CD4-positive, alpha-beta T cell (primary cell): ENCODE measurements at regions not wholly inside any gene's neighbourhood (a gene's known extent, or its start where the extent isn't known, plus 50 kb on each side); places are given as distances from the start of the nearest gene placed in this dataset.

Source experiments
- ATAC-seq: fragments of 200-7000 bp; cut with Tn5 transposase; one replicate; pipeline ENCODE4 v1.10.0; 2022; ENCODE audit warnings: mild to moderate bottlenecking; ENCODE audit not compliant: poor library complexity
- CTCF ChIA-PET: fragments of 350-600 bp; sonication (Branson Sonifier 250); formaldehyde crosslinking; loops from one replicate; lab custom pipeline; 2021; ENCODE audit warnings: antibody characterized with exemption, inconsistent platforms; lab: Charles Lee
- POLR2A ChIA-PET: fragments of 350-600 bp; sonication (Branson Sonifier 250); formaldehyde crosslinking; loops from one replicate; lab custom pipeline; 2021; ENCODE audit warnings: antibody characterized with exemption, inconsistent platforms; lab: Charles Lee
- DNase-seq, 14 experiments: peaks; one replicate each; pipeline ENCODE4 v3.0.0-alpha.2; 2013 to 2020; ENCODE audit warnings: mixed read lengths in 2 of 14
- H3K27ac ChIP-seq, 2 donors: one replicate each; pipeline versions ENCODE4 v1.5.1 to v1.7.0; 2013; ENCODE audit warnings: low read length in 2 of 2, low read depth in 1 of 2, mild to moderate bottlenecking in 1 of 2
- H3K27me3 ChIP-seq, 2 experiments: 1 replicate in 1 of 2; 2 replicates in 1 of 2; pipeline versions ENCODE4 v1.6.1 to v1.7.0; 2013; ENCODE audit warnings: low read length in 2 of 2, control low read depth in 1 of 2, mild to moderate bottlenecking in 1 of 2, moderate library complexity in 1 of 2; ENCODE audit not compliant: insufficient read depth in 2 of 2, control insufficient read depth in 1 of 2
- H3K36me3 ChIP-seq: one replicate; pipeline ENCODE4 v1.6.1; 2013; ENCODE audit warnings: low read length, control low read depth; ENCODE audit not compliant: insufficient read depth
- H3K4me1 ChIP-seq: one replicate; pipeline ENCODE4 v1.6.1; 2013; ENCODE audit warnings: low read length, control low read depth; ENCODE audit not compliant: insufficient read depth
- H3K4me3 ChIP-seq: one replicate; pipeline ENCODE4 v1.5.1; 2013; ENCODE audit warnings: mild to moderate bottlenecking, low read length, moderate library complexity
- H3K9me3 ChIP-seq, 2 experiments: 1 replicate in 1 of 2; 2 replicates in 1 of 2; pipeline versions ENCODE4 v1.6.1 to v1.7.0; 2013; ENCODE audit warnings: low read length in 2 of 2, mild to moderate bottlenecking in 2 of 2, control low read depth in 1 of 2, moderate library complexity in 1 of 2; ENCODE audit not compliant: control insufficient read depth in 1 of 2, insufficient read depth in 1 of 2
- H3K27ac Mint-ChIP-seq: one replicate; pipeline ENCODE4 v1.8.0; 2020; ENCODE audit warnings: mixed read lengths
- H3K27me3 Mint-ChIP-seq: one replicate; pipeline ENCODE4 v1.8.0; 2021; ENCODE audit warnings: mixed read lengths
- H3K36me3 Mint-ChIP-seq: one replicate; pipeline ENCODE4 v1.8.0; 2021; ENCODE audit warnings: low read depth, mixed read lengths
- H3K4me1 Mint-ChIP-seq: one replicate; pipeline ENCODE4 v1.8.0; 2021; ENCODE audit warnings: low read depth, mixed read lengths
- H3K4me3 Mint-ChIP-seq: one replicate; pipeline ENCODE4 v1.8.0; 2020; ENCODE audit warnings: mild to moderate bottlenecking, mixed read lengths
- H3K9me3 Mint-ChIP-seq: one replicate; pipeline ENCODE4 v1.8.0; 2020; ENCODE audit warnings: mixed read lengths
- intact Hi-C, 2 experiments: fragments of 100-400 bp; cut with DNase I in 1 of 2; cut with micrococcal nuclease in 1 of 2; formaldehyde crosslinking; loops; one replicate each; pipeline versions ENCODE4 v1.15.1 to v1.9.0; 2023 to 2025; cut with DNase I, micrococcal nuclease
- TF ChIP-seq, protein P1 (sequence below): fragments of 200-600 bp; IDR thresholded peaks from one replicate; pipeline ENCODE4 v1.8.0; 2022; ENCODE audit warnings: antibody characterized with exemption, mild to moderate bottlenecking

DNA sequence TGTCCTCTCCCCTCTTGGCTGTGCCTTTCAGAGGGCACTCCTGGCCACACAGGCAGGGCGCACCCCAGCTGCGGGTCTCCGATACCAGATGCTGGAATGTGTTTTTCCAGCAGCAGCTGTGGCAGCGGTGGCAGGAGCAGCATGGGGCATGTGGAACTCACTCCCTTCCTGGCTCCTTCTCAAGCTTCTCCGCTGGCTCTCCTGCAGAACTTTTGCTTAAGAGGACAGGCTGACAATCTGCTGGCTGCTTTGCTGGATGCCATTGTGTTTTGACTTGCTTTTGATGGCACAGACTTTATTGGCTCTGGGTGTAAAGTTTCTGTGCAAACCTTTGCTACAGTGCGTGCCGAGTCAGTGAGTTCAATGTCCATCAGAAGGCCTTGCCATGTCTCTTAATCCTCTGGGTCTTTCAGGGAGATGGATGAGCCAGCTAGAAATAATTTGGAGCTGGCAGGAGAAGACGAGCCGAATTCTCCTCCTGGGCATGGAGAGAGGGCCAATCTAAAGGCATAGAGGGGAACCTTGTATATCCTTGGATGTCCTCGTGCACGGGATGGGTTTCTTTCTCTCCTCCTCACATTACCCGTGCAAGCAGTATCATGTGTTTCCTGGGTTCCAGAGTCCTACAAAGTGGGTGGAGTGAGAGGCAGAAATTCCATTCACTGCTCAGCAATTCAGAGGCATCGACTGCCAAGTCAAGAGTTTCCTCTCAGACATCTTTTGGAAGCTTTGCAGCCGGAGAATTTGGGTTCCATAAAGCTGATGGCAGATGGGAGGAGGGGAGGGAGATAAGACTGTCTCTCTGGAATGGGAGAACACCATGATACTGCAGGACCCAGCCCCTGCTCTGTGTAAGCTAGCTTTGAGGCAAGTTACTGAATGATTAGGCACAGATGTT is 231.2 kb downstream of the FGF9 start:
- Mint-ChIP-seq H3K27me3 (peaks cover 11% of the 10 kb centered on the region), H3K27ac (no peak overlapping the region), H3K4me1 (no peaks in the 10 kb centered on the region), H3K36me3 (no peaks in the 10 kb centered on the region), H3K4me3 (no peak overlapping the region), H3K9me3 (no peaks in the 10 kb centered on the region)
- no peak for ATAC-seq
- Histone ChIP-seq H3K9me3 (no peaks in the 10 kb centered on the region), H3K36me3 (no peaks in the 10 kb centered on the region), H3K4me3 (no peak overlapping the region), H3K27me3 (no peaks in the 10 kb centered on the region), H3K4me1 (no peaks in the 10 kb centered on the region), H3K27ac (no peak overlapping the region)
- TF ChIP-seq, protein P1, sequence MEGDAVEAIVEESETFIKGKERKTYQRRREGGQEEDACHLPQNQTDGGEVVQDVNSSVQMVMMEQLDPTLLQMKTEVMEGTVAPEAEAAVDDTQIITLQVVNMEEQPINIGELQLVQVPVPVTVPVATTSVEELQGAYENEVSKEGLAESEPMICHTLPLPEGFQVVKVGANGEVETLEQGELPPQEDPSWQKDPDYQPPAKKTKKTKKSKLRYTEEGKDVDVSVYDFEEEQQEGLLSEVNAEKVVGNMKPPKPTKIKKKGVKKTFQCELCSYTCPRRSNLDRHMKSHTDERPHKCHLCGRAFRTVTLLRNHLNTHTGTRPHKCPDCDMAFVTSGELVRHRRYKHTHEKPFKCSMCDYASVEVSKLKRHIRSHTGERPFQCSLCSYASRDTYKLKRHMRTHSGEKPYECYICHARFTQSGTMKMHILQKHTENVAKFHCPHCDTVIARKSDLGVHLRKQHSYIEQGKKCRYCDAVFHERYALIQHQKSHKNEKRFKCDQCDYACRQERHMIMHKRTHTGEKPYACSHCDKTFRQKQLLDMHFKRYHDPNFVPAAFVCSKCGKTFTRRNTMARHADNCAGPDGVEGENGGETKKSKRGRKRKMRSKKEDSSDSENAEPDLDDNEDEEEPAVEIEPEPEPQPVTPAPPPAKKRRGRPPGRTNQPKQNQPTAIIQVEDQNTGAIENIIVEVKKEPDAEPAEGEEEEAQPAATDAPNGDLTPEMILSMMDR = no peak
- ChIA-PET CTCF (no interaction called here), POLR2A (no interaction called here)
- no peak for DNase-seq
- intact Hi-C loops = no loop called here

GRCh38 chr13:21902709-21903098 is 231.8 kb downstream of the FGF9 start:
- no peaks in the 10 kb centered on the region for H3K9me3 ChIP-seq
- intact Hi-C loops = no loop called here
- DNase-seq (no peak), ATAC-seq (no peak)
- TF ChIP-seq, protein P1 = no peak
- Mint-ChIP-seq H3K4me3 (no peak overlapping the region), H3K4me1 (no peaks in the 10 kb centered on the region), H3K9me3 (no peaks in the 10 kb centered on the region), H3K27me3 (peaks cover 11% of the 10 kb centered on the region), H3K27ac (no peak overlapping the region), H3K36me3 (no peaks in the 10 kb centered on the region)
- no peaks in the 10 kb centered on the region for H3K27me3 ChIP-seq
- H3K36me3 ChIP-seq = no peaks in the 10 kb centered on the region
- no peak overlapping the region for H3K4me3 ChIP-seq
- ChIA-PET POLR2A (no interaction called here), CTCF (no interaction called here)
- no peaks in the 10 kb centered on the region for H3K4me1 ChIP-seq
- H3K27ac ChIP-seq = no peak overlapping the region

- ATAC-seq (no peak), DNase-seq (no peak)
- no peaks in the 10 kb centered on the region for H3K27me3 ChIP-seq
- no peaks in the 10 kb centered on the region for H3K4me1 ChIP-seq
- TF ChIP-seq, protein P1 = no peak
- no peak overlapping the region for H3K27ac ChIP-seq
- Mint-ChIP-seq H3K4me3 (no peak overlapping the region), H3K36me3 (no peaks in the 10 kb centered on the region), H3K4me1 (no peaks in the 10 kb centered on the region), H3K27ac (no peak overlapping the region), H3K27me3 (peaks cover 11% of the 10 kb centered on the region), H3K9me3 (no peaks in the 10 kb centered on the region)
- no peak overlapping the region for H3K4me3 ChIP-seq
- no peaks in the 10 kb centered on the region for H3K9me3 ChIP-seq
- intact Hi-C loops = no loop called here
- H3K36me3 ChIP-seq = no peaks in the 10 kb centered on the region
- CTCF ChIA-PET = no interaction called here
- POLR2A ChIA-PET = no interaction called here
Observed at GRCh38 chr13:21905486-21905885, 234.6 kb downstream of the FGF9 start.
